ENCODE measurements at regions not wholly inside any gene's neighbourhood (a gene's known extent, or its start where the extent isn't known, plus 50 kb on each side); places are given as distances from the start of the nearest gene placed in this dataset.

- no peaks in the 10 kb centered on the region for H3K9me3 ChIP-seq (ENCODE audit: low read depth)
- H3K27me3 ChIP-seq, result no peaks in the 10 kb centered on the region
- H3K79me2 ChIP-seq, result no peaks in the 10 kb centered on the region
- no peak overlapping the region for H3K27ac ChIP-seq
- no peaks in the 10 kb centered on the region for H3K36me3 ChIP-seq (replicated peaks; ENCODE audit: insufficient read depth, low read depth)
- no peak for DNase-seq (ENCODE audit: low spot score)
- H3K4me1 ChIP-seq (ENCODE audit: insufficient read depth), result no peaks in the 10 kb centered on the region
- TF ChIP-seq EZH2 (IDR thresholded peaks at IDR 0.05; ENCODE audit: borderline replicate concordance), result no peak
- TF ChIP-seq EZH2phosphoT487 (IDR thresholded peaks at IDR 0.05; ENCODE audit: low read depth, severe bottlenecking, unreplicated experiment), result no peak
- TF ChIP-seq, protein P1, sequence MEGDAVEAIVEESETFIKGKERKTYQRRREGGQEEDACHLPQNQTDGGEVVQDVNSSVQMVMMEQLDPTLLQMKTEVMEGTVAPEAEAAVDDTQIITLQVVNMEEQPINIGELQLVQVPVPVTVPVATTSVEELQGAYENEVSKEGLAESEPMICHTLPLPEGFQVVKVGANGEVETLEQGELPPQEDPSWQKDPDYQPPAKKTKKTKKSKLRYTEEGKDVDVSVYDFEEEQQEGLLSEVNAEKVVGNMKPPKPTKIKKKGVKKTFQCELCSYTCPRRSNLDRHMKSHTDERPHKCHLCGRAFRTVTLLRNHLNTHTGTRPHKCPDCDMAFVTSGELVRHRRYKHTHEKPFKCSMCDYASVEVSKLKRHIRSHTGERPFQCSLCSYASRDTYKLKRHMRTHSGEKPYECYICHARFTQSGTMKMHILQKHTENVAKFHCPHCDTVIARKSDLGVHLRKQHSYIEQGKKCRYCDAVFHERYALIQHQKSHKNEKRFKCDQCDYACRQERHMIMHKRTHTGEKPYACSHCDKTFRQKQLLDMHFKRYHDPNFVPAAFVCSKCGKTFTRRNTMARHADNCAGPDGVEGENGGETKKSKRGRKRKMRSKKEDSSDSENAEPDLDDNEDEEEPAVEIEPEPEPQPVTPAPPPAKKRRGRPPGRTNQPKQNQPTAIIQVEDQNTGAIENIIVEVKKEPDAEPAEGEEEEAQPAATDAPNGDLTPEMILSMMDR (IDR thresholded peaks at IDR 0.05; ENCODE audit: poor library complexity), result no peak
- H3K4me3 ChIP-seq, result no peak overlapping the region
- no peak overlapping the region for H2AFZ ChIP-seq
- H3K9me2 ChIP-seq (replicated peaks; ENCODE audit: insufficient read depth), result no peaks in the 10 kb centered on the region
- 95% methylated on average over 18 of the region's 18 CpGs for WGBS (ENCODE audit: low lambda C conversion rate, missing lambda C conversion rate)
- H4K20me1 ChIP-seq (ENCODE audit: insufficient read depth, poor library complexity, severe bottlenecking), result no peaks in the 10 kb centered on the region
- H3K4me2 ChIP-seq, result no peak overlapping the region
Observed at GRCh38 chr7:156168434-156168833, 356.2 kb upstream of the SHH start.

- WGBS (ENCODE audit: low lambda C conversion rate, missing lambda C conversion rate), result 94% methylated on average over 5 of the region's 5 CpGs
- no peak for DNase-seq (ENCODE audit: low spot score)
- Histone ChIP-seq H3K27me3 (peaks cover 3% of the 10 kb centered on the region), H4K20me1 (ENCODE audit: insufficient read depth, poor library complexity, severe bottlenecking) (no peaks in the 10 kb centered on the region), H3K27ac (no peak overlapping the region), H3K4me3 (no peak overlapping the region), H3K4me1 (ENCODE audit: insufficient read depth) (no peaks in the 10 kb centered on the region), H2AFZ (no peak overlapping the region), H3K4me2 (no peak overlapping the region), H3K36me3 (replicated peaks; ENCODE audit: insufficient read depth, low read depth) (no peaks in the 10 kb centered on the region), H3K9me2 (replicated peaks; ENCODE audit: insufficient read depth) (no peaks in the 10 kb centered on the region), H3K79me2 (no peaks in the 10 kb centered on the region), H3K9me3 (ENCODE audit: low read depth) (no peaks in the 10 kb centered on the region)
- no peak for TF ChIP-seq EZH2phosphoT487 (IDR thresholded peaks at IDR 0.05; ENCODE audit: low read depth, severe bottlenecking, unreplicated experiment)
- TF ChIP-seq, protein P1 (IDR thresholded peaks at IDR 0.05; ENCODE audit: poor library complexity), result no peak
- no peak for TF ChIP-seq EZH2 (IDR thresholded peaks at IDR 0.05; ENCODE audit: borderline replicate concordance)
Observed at GRCh38 chr7:156167987-156168386, 355.7 kb upstream of the SHH start.

DNA sequence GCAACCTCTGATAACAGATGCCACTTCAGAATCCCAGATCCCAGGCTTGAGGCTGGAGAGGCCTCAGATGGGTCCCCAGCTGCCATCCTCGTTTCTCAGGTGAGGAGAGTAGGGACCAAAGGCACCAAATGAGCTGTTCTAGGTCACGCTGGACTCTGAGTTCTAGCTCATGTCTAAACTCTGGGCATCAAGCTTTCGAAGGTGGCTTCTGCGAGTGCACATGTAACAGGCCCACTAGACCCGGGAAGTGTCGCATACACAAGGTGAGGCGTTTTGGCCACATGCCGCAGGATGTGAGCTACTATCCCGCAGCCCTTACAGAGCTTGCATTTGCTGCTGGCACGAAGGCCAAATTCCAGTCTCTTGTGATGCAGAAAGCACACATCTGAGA lies 355.1 kb upstream of the SHH start:
- H3K36me3 ChIP-seq (replicated peaks; ENCODE audit: insufficient read depth, low read depth), result no peaks in the 10 kb centered on the region
- no peak overlapping the region for H3K4me3 ChIP-seq
- peaks cover 3% of the 10 kb centered on the region for H3K27me3 ChIP-seq
- no peak overlapping the region for H3K27ac ChIP-seq
- H3K4me1 ChIP-seq (ENCODE audit: insufficient read depth), result no peaks in the 10 kb centered on the region
- H3K9me2 ChIP-seq (replicated peaks; ENCODE audit: insufficient read depth), result no peaks in the 10 kb centered on the region
- no peaks in the 10 kb centered on the region for H3K9me3 ChIP-seq (ENCODE audit: low read depth)
- no peaks in the 10 kb centered on the region for H4K20me1 ChIP-seq (ENCODE audit: insufficient read depth, poor library complexity, severe bottlenecking)
- H2AFZ ChIP-seq, result no peak overlapping the region
- no peak overlapping the region for H3K4me2 ChIP-seq
- no peak for DNase-seq (ENCODE audit: low spot score)
- no peaks in the 10 kb centered on the region for H3K79me2 ChIP-seq
- WGBS (ENCODE audit: low lambda C conversion rate, missing lambda C conversion rate), result 91% methylated on average over 10 of the region's 10 CpGs
- TF ChIP-seq, protein P1 (IDR thresholded peaks at IDR 0.05; ENCODE audit: poor library complexity), result no peak
- TF ChIP-seq EZH2phosphoT487 (IDR thresholded peaks at IDR 0.05; ENCODE audit: low read depth, severe bottlenecking, unreplicated experiment) (no peak), EZH2 (IDR thresholded peaks at IDR 0.05; ENCODE audit: borderline replicate concordance) (no peak)

All from hepatocyte (in vitro differentiated cells).